PC-3 (cell line): ENCODE measurements at regions not wholly inside any gene's neighbourhood (a gene's known extent, or its start where the extent isn't known, plus 50 kb on each side); places are given as distances from the start of the nearest gene placed in this dataset.

Source experiments
- EZH2 ChIP-seq: fragments of 300-600 bp; sonication (generic); IDR thresholded peaks from one replicate; pipeline ENCODE4 v1.6.1; 2017; ENCODE audit warnings: antibody characterized with exemption, mild to moderate bottlenecking, low read length; ENCODE audit not compliant: unreplicated experiment
- EZH2phosphoT487 ChIP-seq: fragments of 300-600 bp; sonication (generic); IDR thresholded peaks from 2 replicates; pipeline ENCODE4 v1.6.1; 2018; ENCODE audit warnings: mild to moderate bottlenecking, antibody characterized with exemption, low read length, borderline replicate concordance
- TF ChIP-seq, protein P1 (sequence below): fragments of 300-600 bp; sonication (generic); conservative IDR thresholded peaks from 2 replicates; pipeline ENCODE4 v1.5.1; 2017; ENCODE audit warnings: antibody characterized with exemption, low read depth, mild to moderate bottlenecking, low read length

DNA sequence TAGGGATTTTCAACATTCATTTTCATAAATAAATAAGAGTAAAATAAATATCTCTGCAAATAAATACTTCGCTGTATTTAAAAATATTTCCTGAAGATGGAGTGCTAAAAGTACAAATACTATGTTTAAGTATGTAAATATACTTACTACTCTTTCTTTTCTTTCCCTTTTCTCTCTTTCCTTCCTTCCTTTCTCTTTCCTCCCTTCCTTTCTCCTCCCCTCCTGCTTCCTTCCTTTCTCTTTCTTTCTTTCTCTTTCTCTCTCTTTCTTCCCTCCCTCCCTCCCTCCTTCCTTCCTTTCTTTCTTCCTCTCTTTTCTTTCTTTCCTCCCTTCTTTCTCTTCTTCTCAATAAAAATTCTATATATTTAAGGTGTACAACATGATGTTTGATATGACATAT lies 496.1 kb downstream of the CCSER2 start:
- TF ChIP-seq, protein P1, sequence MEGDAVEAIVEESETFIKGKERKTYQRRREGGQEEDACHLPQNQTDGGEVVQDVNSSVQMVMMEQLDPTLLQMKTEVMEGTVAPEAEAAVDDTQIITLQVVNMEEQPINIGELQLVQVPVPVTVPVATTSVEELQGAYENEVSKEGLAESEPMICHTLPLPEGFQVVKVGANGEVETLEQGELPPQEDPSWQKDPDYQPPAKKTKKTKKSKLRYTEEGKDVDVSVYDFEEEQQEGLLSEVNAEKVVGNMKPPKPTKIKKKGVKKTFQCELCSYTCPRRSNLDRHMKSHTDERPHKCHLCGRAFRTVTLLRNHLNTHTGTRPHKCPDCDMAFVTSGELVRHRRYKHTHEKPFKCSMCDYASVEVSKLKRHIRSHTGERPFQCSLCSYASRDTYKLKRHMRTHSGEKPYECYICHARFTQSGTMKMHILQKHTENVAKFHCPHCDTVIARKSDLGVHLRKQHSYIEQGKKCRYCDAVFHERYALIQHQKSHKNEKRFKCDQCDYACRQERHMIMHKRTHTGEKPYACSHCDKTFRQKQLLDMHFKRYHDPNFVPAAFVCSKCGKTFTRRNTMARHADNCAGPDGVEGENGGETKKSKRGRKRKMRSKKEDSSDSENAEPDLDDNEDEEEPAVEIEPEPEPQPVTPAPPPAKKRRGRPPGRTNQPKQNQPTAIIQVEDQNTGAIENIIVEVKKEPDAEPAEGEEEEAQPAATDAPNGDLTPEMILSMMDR, result no peak
- TF ChIP-seq EZH2phosphoT487, result no peak
- no peak for TF ChIP-seq EZH2
